GM23248 (cell line): ENCODE measurements at regions not wholly inside any gene's neighbourhood (a gene's known extent, or its start where the extent isn't known, plus 50 kb on each side); places are given as distances from the start of the nearest gene placed in this dataset.

ENCODE experiments used
- DNase-seq: peaks from one replicate; pipeline ENCODE4 v3.0.0-alpha.2; 2015
- H2AFZ ChIP-seq: fragments of 200-600 bp; sonication (generic); 2 replicates; pipeline ENCODE4 v1.6.1; 2016; ENCODE audit warnings: antibody characterized with exemption
- H3F3A ChIP-seq: fragments of 200-600 bp; sonication (generic); 2 replicates; pipeline ENCODE4 v1.6.1; 2016; ENCODE audit warnings: mild to moderate bottlenecking, antibody characterized with exemption, mixed run types; ENCODE audit not compliant: insufficient read depth
- H3K27ac ChIP-seq: fragments of 200-600 bp; sonication (generic); 2 replicates; pipeline ENCODE4 v1.5.1; 2016; ENCODE audit warnings: mild to moderate bottlenecking
- H3K27me3 ChIP-seq: fragments of 200-600 bp; sonication (generic); replicated peaks from 2 replicates; pipeline ENCODE4 v1.6.1; 2016; ENCODE audit warnings: mild to moderate bottlenecking; ENCODE audit not compliant: insufficient read depth
- H3K36me3 ChIP-seq: fragments of 200-600 bp; sonication (generic); 2 replicates; pipeline ENCODE4 v1.6.1; 2016; ENCODE audit warnings: low read depth, mild to moderate bottlenecking
- H3K4me1 ChIP-seq: fragments of 200-600 bp; sonication (generic); 2 replicates; pipeline ENCODE4 v1.6.1; 2016; ENCODE audit warnings: mild to moderate bottlenecking; ENCODE audit not compliant: insufficient read depth
- H3K4me2 ChIP-seq: fragments of 200-600 bp; sonication (generic); one replicate; pipeline ENCODE4 v1.6.1; 2016; ENCODE audit warnings: mild to moderate bottlenecking; ENCODE audit not compliant: unreplicated experiment
- H3K4me3 ChIP-seq: fragments of 200-600 bp; sonication (generic); 2 replicates; pipeline ENCODE4 v1.5.1; 2016; ENCODE audit warnings: mild to moderate bottlenecking
- H3K79me2 ChIP-seq: fragments of 200-600 bp; sonication (generic); 2 replicates; pipeline ENCODE4 v1.6.1; 2016; ENCODE audit warnings: mild to moderate bottlenecking; ENCODE audit not compliant: insufficient read depth
- H3K9ac ChIP-seq: fragments of 200-600 bp; sonication (generic); 2 replicates; pipeline ENCODE4 v1.6.1; 2016; ENCODE audit warnings: mild to moderate bottlenecking
- H3K9me2 ChIP-seq: fragments of 200-600 bp; sonication (generic); 2 replicates; pipeline ENCODE4 v1.6.1; 2016; ENCODE audit warnings: mixed run types, mild to moderate bottlenecking, moderate library complexity; ENCODE audit not compliant: insufficient read depth
- H3K9me3 ChIP-seq: fragments of 200-600 bp; sonication (generic); one replicate; pipeline ENCODE4 v1.6.1; 2017; ENCODE audit warnings: low read depth
- H4K20me1 ChIP-seq: fragments of 200-600 bp; sonication (generic); 2 replicates; pipeline ENCODE4 v1.6.0; 2016; ENCODE audit not compliant: insufficient read depth
- EZH2 ChIP-seq: fragments of 200-600 bp; sonication (generic); IDR thresholded peaks from 2 replicates; pipeline ENCODE4 v1.6.1; 2018; ENCODE audit warnings: antibody characterized with exemption, mild to moderate bottlenecking; ENCODE audit not compliant: insufficient read depth, poor library complexity, severe bottlenecking
- EZH2phosphoT487 ChIP-seq: fragments of 200-600 bp; sonication (generic); IDR thresholded peaks from 2 replicates; pipeline ENCODE4 v1.6.1; 2018; ENCODE audit warnings: antibody characterized with exemption, moderate library complexity, mild to moderate bottlenecking, low read depth; ENCODE audit not compliant: insufficient read depth
- WGBS, 2 experiments: methylation state at CpG; one replicate each; pipeline ENCODE4 v1.1.6; 2015 to 2017; ENCODE audit warnings: low lambda C conversion rate in 2 of 2, low coverage in 1 of 2; ENCODE audit errors: missing lambda C conversion rate in 2 of 2; 5-methylcytosine and 5-hydroxymethylcytosine counted together
- in situ Hi-C: fragments of 300-500 bp; cut with MboI; formaldehyde crosslinking; loops from 2 replicates; pipeline ENCODE4 v1.15.0; 2020

GRCh38 chr9:107407675-107408074 lies 81.9 kb downstream of the KLF4 start:
- Histone ChIP-seq H3K27ac (no peak overlapping the region), H4K20me1 (no peaks in the 10 kb centered on the region), H3K9ac (no peak overlapping the region), H3K4me3 (no peak overlapping the region), H2AFZ (no peak overlapping the region), H3K9me3 (no peaks in the 10 kb centered on the region), H3K4me1 (no peaks in the 10 kb centered on the region), H3F3A (no peaks in the 10 kb centered on the region), H3K27me3 (peaks cover 6% of the 10 kb centered on the region), H3K4me2 (no peak overlapping the region), H3K79me2 (no peaks in the 10 kb centered on the region), H3K9me2 (no peaks in the 10 kb centered on the region), H3K36me3 (no peaks in the 10 kb centered on the region)
- in situ Hi-C loops, result no loop called here
- TF ChIP-seq EZH2 (no peak), EZH2phosphoT487 (no peak)
- 0 to 5% methylated on average over 2 of the region's 2 CpGs for WGBS, 2 experiments
- DNase-seq, result no peak

GRCh38 chr9:107405511-107405910 lies 84.1 kb downstream of the KLF4 start:
- Histone ChIP-seq H3K9me2 (no peaks in the 10 kb centered on the region), H3K79me2 (no peaks in the 10 kb centered on the region), H3K27ac (no peak overlapping the region), H3K9ac (no peak overlapping the region), H4K20me1 (no peaks in the 10 kb centered on the region), H2AFZ (no peak overlapping the region), H3K4me1 (no peaks in the 10 kb centered on the region), H3F3A (no peaks in the 10 kb centered on the region), H3K27me3 (no peaks in the 10 kb centered on the region; the same call in 1 of the 2 replicates), H3K4me2 (no peak overlapping the region), H3K9me3 (no peaks in the 10 kb centered on the region), H3K36me3 (no peaks in the 10 kb centered on the region), H3K4me3 (no peak overlapping the region)
- TF ChIP-seq EZH2phosphoT487 (no peak), EZH2 (no peak)
- WGBS, 2 experiments, result 86 to 89% methylated on average over 6 of the region's 6 CpGs
- in situ Hi-C loops, result no loop called here
- DNase-seq, result no peak

DNA sequence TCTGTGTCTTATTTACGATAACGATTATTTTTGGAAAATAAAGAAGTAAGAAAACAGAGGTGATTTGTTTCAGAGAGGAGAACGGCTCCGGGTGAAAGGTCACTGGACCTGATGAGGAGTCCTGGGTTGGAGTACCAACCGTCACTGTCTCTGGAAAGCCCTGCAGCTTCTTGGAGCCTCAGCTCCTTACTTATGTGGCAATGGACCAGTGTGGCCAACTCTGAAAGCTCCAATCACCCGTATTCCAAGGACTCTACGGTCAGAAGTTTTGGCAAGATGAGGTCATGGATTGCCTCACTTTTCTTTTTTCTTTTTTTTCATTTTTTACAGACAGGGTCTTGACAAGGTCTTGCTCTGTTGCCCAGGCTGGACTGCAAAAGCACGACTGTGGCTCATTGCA lies 84.8 kb downstream of the KLF4 start:
- no peak overlapping the region for H3K4me3 ChIP-seq
- H3K27ac ChIP-seq, result no peak overlapping the region
- H3F3A ChIP-seq, result no peaks in the 10 kb centered on the region
- in situ Hi-C loops, result no loop called here
- no peaks in the 10 kb centered on the region for H3K9me3 ChIP-seq
- H3K27me3 ChIP-seq, result no peaks in the 10 kb centered on the region; the same call in 1 of the 2 replicates
- no peak for TF ChIP-seq EZH2
- TF ChIP-seq EZH2phosphoT487, result no peak
- H3K9ac ChIP-seq, result no peak overlapping the region
- H4K20me1 ChIP-seq, result no peaks in the 10 kb centered on the region
- no peak overlapping the region for H3K4me2 ChIP-seq
- H3K9me2 ChIP-seq, result no peaks in the 10 kb centered on the region
- no peak for DNase-seq
- no peaks in the 10 kb centered on the region for H3K4me1 ChIP-seq
- no peak overlapping the region for H2AFZ ChIP-seq
- H3K36me3 ChIP-seq, result no peaks in the 10 kb centered on the region
- 59 to 63% methylated on average over 8 of the region's 8 CpGs for WGBS, 2 experiments
- no peaks in the 10 kb centered on the region for H3K79me2 ChIP-seq

GRCh38 chr9:107404161-107404560 lies 85.4 kb downstream of the KLF4 start:
- Histone ChIP-seq H3K4me1 (no peaks in the 10 kb centered on the region), H3K36me3 (no peaks in the 10 kb centered on the region), H2AFZ (no peak overlapping the region), H3K9me3 (no peaks in the 10 kb centered on the region), H3K4me3 (no peak overlapping the region), H3K9ac (no peak overlapping the region), H3K27ac (no peak overlapping the region), H3K4me2 (no peak overlapping the region), H3K27me3 (no peaks in the 10 kb centered on the region; the same call in 1 of the 2 replicates), H3K9me2 (no peaks in the 10 kb centered on the region), H3F3A (no peaks in the 10 kb centered on the region), H3K79me2 (no peaks in the 10 kb centered on the region), H4K20me1 (no peaks in the 10 kb centered on the region)
- no peak for DNase-seq
- 70 to 88% methylated on average over 2 of the region's 2 CpGs for WGBS, 2 experiments
- in situ Hi-C loops, result no loop called here
- no peak for TF ChIP-seq EZH2phosphoT487
